CD4-positive, alpha-beta T cell treated with Interleukin-17A for 1 hour (primary cell): ENCODE measurements at regions not wholly inside any gene's neighbourhood (a gene's known extent, or its start where the extent isn't known, plus 50 kb on each side); places are given as distances from the start of the nearest gene placed in this dataset.
A peak's percentile ranks its signal among the peaks of the same experiment; 100 is the strongest.

Source experiments
- DNase-seq: peaks from one replicate; pipeline ENCODE4 v3.0.0-alpha.2; 2020

GRCh38 chr4:146998157-146998556 is 52.5 kb upstream of the TTC29 start:
- DNase-seq = no peak

GRCh38 chr4:147003956-147004809 is 58.5 kb upstream of the TTC29 start:
- DNase-seq = no peak

DNA sequence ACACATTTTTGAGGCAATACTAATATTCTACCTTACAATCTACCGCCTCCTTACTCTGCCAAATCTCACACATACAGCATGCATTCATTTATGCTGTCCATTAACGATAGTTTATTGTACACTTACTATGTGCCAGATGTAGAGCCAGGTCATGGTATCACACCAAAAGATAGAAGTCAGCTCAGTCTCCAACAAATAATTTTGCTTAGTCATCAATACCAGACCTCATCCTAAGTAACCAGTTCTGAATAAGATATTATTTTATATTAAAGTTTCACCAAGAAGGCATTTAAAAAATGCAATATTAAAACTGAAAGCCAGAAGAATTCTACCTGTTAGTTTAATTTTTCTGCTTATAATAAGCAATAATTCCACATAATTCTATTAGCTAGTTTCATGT is 60.6 kb upstream of the TTC29 start:
- DNase-seq = no peak

DNA sequence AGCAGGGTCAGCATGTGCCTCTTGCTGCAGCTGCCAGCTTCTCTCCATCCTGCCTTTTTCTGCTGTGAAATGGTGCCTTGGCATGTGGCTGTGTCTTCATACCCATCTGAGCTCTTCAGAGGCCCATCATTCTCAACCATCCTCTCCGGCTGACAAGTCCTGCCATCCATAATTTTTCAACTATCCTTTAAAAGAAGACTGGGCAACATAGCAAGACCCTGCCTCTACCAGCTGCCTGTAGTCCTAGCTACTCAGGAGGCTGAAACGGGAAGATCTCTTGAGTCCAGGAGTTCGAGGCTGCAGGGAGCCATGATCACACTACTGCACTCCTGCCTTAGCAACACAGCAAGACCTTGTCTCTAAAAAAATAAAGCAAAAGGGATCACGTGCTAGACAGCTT is 64.2 kb upstream of the TTC29 start:
- DNase-seq = no peak

- no peak for DNase-seq
Observed at GRCh38 chr4:147011411-147011810, 65.7 kb upstream of the TTC29 start.

GRCh38 chr4:147012059-147012707 is 66.5 kb upstream of the TTC29 start:
- DNase-seq = no peak

GRCh38 chr4:147014946-147015345 is 69.3 kb upstream of the TTC29 start:
- DNase-seq = no peak

DNA sequence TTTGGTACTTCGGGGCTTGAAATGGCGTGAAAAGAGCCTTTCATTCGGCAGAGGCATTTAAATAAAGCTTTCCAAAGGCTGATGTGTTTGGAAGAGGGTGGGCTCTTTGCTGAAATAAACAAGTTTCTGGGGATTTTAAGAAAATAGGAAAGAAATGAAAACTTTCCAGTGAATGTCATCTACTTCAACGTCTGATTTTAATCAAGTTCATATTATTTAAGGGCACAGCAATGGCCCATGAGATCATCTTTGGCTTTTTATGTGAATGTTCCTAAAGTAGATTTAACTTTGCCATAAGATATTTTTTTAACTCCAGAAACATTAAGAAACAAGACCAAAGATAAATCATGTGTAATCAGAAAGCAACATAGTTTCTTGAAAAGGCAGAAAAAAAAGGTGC is 69.8 kb upstream of the TTC29 start:
- no peak for DNase-seq

GRCh38 chr4:147017081-147017480 is 71.4 kb upstream of the TTC29 start:
- no peak for DNase-seq

DNA sequence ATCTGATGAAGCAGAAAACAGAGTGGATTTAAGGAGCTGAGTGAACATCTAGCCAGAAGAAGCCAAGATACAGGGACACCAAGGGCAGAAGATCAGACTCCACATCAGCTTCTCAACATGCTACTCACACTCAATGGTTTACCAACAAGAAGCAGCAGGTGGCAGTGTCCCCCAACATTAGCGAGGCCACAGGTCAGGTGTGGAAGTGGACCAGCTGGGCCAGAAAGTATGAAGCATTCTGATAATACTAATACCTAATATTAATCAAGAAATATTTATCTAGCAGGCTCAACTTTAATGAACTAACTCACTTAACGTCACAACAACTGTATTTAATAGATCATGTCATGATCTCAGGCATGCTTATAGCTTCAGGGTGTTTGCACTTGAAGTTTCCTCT is 73.4 kb upstream of the TTC29 start:
- DNase-seq = peak; percentile 55

DNA sequence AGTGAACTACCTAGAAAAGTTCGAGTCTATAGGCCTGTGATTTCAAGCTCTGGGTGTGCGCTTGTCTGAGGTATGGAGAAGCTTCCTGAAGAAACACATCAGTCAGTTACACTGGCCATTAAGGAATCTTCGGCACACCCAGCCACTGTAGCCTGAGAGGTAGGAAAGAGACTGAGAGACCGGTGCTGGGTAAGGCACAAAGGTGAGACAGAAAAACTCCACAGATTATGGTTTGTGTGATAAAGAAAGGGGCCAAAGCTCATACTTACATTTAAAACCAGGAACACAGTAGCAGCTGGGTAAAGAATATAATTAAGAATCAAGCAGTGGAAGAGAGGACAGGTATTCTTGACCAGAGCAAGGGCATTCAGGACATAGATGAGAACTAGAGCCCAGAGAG is 74.8 kb upstream of the TTC29 start:
- DNase-seq = no peak

- no peak for DNase-seq
Observed at GRCh38 chr4:147025042-147025441, 79.4 kb upstream of the TTC29 start.

DNA sequence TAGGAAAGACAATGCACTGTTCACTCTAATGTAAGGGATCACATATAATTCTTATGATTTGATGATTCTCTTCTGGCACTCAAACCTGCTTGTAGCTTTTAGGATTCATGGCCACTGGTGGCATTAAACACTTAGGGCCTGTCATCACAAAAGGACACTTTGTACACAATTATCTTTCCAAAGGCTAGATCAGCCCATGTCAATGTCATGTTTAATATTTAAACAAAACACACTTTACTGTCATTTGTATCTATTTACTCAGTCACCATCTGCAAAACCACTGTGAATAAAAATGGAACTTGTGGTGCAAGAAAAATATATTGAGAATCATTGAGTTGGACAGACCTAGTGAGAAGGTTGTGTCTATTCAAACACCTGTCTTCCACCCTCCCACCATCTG is 83.6 kb upstream of the TTC29 start:
- DNase-seq = no peak

GRCh38 chr4:147034372-147034771 is 88.7 kb upstream of the TTC29 start:
- no peak for DNase-seq

DNA sequence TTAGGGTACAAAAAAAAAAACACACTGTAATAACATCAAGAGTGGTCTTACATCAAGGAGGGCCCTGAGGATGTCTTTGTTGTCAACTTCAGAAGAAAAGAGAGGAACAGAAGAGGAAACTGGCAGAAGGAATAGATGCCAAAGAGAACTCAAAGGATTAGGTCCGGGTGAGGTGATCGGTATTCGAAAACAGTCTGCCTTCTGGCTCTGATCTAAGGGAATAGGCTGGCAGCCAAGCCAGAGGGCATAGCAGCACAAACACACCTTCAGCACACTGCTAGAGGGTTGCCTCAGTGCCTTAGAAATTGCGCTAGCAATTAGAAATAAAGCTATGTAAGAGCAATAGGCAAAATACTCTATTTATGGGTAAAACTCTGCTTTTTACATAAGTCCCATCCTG is 91.4 kb upstream of the TTC29 start:
- DNase-seq = no peak

GRCh38 chr4:147039976-147040575 is 94.4 kb upstream of the TTC29 start:
- DNase-seq = no peak

GRCh38 chr4:147040874-147041273 is 95.2 kb upstream of the TTC29 start:
- no peak for DNase-seq

DNA sequence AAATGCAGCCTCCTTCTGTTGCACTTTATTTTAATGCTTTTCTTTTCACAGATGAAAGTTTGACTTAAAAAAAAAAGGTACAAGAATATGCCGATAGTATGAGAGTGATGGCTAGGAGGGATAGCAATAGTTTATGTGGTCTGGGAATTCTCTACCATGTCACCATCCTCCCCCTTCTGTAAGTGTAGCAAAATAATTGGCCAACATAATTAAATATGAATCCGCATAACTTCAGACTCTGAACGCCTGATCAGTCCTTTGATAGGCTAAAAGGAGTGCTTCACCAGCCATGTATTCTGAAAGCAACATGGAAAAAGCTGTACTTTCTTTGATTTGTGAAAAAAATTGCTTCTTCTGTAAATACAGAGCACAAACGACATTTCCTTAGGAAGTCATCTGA is 95.7 kb upstream of the TTC29 start:
- no peak for DNase-seq

DNA sequence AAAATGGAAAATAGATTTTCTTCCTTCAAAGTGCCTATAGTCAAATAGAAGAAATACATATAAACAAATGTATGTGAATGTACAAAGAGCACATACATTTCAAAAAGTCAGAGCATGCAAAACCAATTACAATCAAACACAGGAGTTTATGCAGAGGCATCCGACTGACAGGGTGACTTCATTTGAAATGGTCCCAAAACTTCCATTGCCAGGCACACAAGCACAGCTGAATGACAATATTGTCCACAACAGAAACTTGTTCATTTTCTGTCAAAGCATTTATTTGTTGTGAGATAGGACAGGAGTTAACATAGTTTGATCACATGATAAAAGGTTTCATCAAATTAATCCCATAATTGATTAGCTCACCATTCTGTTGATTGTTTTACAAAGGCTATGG is 96.4 kb upstream of the TTC29 start:
- DNase-seq = no peak

DNA sequence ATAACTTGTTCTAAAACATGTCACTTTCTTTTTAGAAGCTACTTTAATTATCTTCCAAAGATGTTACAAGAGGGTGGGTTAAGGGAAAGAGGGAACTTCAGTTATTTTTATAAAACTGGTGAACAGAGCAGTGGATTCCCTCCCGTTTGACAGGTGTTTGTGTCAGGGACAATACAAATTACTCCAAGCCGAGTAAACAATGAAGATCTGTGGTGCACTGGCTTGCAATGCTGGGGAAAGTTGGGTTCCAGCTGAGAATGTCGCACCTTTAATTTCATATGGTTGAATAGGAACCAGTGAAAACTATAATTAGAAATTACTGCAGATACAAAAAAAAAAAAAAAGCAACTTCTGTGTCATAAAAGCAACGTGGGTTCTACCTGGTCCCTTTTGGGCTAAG is 98.6 kb upstream of the TTC29 start:
- no peak for DNase-seq

- no peak for DNase-seq
Observed at GRCh38 chr4:147049946-147050345, 104.3 kb upstream of the TTC29 start.

DNA sequence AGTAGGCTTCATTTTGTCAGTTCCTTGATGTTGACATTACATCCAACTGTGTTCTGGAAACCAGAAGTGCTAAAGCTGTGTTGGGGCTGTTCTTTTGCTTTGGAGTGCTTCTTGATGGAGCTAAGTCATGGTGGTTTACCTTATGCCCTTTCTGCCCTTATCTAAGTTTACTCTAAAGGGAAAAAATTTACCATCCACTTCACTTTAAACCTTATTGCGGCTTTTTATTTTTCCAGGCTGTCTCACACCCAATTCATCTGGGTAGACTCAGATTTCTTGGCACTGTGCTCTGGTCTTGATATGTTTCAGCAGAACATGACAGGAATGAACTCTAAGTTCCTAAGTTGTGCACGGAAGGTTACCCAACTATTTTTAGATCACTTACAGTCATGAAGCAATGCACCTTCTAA is 104.7 kb upstream of the TTC29 start:
- no peak for DNase-seq

DNA sequence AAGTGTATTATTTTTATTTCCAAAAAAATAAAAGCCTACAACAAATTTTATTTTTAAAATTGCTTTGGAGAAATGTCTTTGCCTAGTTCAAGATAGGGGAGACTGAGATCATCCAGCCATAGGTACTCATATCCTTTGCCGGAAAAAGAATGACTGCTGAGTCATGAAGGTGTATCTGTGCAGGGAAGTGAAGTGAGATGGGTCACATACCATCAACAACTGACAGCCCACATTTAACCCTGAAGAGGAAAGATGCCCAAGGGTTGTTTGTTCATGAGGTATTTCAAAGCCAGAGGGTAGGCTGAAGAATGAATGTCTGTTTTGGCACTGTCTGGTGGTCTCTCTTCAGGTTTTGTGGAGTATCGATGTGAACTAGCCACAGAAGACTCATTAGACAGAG is 106.7 kb upstream of the TTC29 start:
- DNase-seq = no peak

DNA sequence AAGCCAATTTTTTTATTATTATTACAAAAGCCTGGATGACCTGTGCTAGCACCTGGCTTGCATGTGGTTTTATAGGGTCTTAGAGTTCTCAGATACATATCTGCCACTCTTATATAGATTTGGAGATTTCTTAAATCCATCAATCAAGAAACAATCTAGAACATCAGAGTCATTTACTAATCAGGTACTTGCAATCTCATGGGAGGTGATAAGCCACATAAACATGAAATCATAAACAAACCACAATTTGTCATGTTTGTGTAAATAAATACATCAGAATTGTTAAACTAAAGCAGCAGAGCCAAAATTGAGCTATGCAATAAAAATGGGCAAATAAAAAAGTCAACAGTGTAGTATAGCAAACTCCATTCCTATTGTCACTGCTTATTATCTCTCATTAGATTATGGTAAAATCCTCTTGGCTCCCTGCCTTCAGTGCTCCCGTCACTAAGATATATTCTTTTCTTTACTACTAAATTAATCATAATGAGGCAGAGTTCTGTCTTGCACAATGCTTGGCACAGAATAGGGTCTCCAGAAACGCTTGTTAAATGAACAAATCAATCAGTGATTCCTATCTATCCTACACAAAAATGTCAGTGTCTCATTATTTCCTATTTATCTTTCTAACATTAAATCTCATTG is 108.7 kb upstream of the TTC29 start:
- DNase-seq = no peak
